ENCODE measurements at regions not wholly inside any gene's neighbourhood (a gene's known extent, or its start where the extent isn't known, plus 50 kb on each side); places are given as distances from the start of the nearest gene placed in this dataset.

DNA sequence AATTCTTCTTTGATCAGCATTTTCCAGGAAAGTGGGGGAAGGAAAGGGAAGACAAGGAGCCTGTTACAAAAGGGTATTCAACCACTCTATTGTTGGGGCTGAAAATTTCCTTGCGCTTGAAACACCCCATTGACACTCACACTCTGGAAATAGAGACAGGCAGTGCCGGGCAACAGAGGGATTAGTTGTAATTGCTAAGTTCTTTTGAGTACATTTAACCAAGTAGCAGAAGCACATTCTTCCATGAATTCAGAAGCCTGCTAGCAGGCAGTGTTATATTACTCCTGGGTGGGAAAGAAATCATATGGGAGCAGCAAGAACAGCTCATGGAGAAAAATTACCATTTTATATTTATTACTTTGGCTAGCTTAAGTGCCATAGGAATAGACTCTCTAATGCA, 745.5 kb downstream of the C6orf118 start:
- no peak overlapping the region for H3K27ac Mint-ChIP-seq (ENCODE audit: unreplicated experiment)
- TF ChIP-seq, protein P1, sequence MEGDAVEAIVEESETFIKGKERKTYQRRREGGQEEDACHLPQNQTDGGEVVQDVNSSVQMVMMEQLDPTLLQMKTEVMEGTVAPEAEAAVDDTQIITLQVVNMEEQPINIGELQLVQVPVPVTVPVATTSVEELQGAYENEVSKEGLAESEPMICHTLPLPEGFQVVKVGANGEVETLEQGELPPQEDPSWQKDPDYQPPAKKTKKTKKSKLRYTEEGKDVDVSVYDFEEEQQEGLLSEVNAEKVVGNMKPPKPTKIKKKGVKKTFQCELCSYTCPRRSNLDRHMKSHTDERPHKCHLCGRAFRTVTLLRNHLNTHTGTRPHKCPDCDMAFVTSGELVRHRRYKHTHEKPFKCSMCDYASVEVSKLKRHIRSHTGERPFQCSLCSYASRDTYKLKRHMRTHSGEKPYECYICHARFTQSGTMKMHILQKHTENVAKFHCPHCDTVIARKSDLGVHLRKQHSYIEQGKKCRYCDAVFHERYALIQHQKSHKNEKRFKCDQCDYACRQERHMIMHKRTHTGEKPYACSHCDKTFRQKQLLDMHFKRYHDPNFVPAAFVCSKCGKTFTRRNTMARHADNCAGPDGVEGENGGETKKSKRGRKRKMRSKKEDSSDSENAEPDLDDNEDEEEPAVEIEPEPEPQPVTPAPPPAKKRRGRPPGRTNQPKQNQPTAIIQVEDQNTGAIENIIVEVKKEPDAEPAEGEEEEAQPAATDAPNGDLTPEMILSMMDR (IDR thresholded peaks at IDR 0.05; ENCODE audit: unreplicated experiment), result no peak
- BruUV-seq (replicated peaks), result no TSS peak
- no peaks in the 10 kb centered on the region for H3K27me3 Mint-ChIP-seq (ENCODE audit: unreplicated experiment)
- intact Hi-C loops (cut with micrococcal nuclease; ENCODE audit: unreplicated experiment), result no loop called here
- H3K36me3 Mint-ChIP-seq (ENCODE audit: insufficient read depth, unreplicated experiment), result no peaks in the 10 kb centered on the region
- DNase-seq, result no peak
- no peaks in the 10 kb centered on the region for H3K4me1 Mint-ChIP-seq (ENCODE audit: low read depth, unreplicated experiment)
- no peak overlapping the region for H3K4me3 Mint-ChIP-seq (ENCODE audit: low read depth, unreplicated experiment)
- CTCF ChIA-PET, result no interaction called here
- H3K9me3 Mint-ChIP-seq (ENCODE audit: low read depth, unreplicated experiment), result peaks cover 9% of the 10 kb centered on the region

DNA sequence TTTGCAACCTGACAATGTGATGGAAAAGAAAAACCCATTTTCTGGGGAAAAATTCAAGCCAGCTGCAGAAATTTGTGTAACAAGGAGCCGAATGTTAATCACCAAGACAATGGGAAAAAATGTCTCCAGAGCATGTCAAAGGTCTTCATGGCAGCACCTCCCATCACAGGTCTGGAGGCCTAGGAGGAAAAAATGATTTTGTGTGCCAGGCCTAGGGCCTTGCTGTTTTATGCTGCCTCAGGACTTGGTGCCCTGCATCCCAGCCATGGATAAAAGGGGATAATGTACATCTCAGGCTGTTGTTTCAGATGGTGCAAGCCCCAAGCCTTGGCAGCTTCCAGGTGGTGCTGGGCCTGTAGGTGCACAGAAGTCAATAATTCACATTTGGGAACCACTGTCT, 747.7 kb downstream of the C6orf118 start:
- H3K9me3 Mint-ChIP-seq (ENCODE audit: low read depth, unreplicated experiment), result peaks cover 7% of the 10 kb centered on the region
- no TSS peak for BruUV-seq (replicated peaks)
- no peak overlapping the region for H3K4me3 Mint-ChIP-seq (ENCODE audit: low read depth, unreplicated experiment)
- CTCF ChIA-PET, result no interaction called here
- no peaks in the 10 kb centered on the region for H3K4me1 Mint-ChIP-seq (ENCODE audit: low read depth, unreplicated experiment)
- DNase-seq, result no peak
- H3K27ac Mint-ChIP-seq (ENCODE audit: unreplicated experiment), result no peak overlapping the region
- H3K36me3 Mint-ChIP-seq (ENCODE audit: insufficient read depth, unreplicated experiment), result no peaks in the 10 kb centered on the region
- TF ChIP-seq, protein P1 (IDR thresholded peaks at IDR 0.05; ENCODE audit: unreplicated experiment), result no peak
- H3K27me3 Mint-ChIP-seq (ENCODE audit: unreplicated experiment), result no peaks in the 10 kb centered on the region
- intact Hi-C loops (cut with micrococcal nuclease; ENCODE audit: unreplicated experiment), result no loop called here

DNA sequence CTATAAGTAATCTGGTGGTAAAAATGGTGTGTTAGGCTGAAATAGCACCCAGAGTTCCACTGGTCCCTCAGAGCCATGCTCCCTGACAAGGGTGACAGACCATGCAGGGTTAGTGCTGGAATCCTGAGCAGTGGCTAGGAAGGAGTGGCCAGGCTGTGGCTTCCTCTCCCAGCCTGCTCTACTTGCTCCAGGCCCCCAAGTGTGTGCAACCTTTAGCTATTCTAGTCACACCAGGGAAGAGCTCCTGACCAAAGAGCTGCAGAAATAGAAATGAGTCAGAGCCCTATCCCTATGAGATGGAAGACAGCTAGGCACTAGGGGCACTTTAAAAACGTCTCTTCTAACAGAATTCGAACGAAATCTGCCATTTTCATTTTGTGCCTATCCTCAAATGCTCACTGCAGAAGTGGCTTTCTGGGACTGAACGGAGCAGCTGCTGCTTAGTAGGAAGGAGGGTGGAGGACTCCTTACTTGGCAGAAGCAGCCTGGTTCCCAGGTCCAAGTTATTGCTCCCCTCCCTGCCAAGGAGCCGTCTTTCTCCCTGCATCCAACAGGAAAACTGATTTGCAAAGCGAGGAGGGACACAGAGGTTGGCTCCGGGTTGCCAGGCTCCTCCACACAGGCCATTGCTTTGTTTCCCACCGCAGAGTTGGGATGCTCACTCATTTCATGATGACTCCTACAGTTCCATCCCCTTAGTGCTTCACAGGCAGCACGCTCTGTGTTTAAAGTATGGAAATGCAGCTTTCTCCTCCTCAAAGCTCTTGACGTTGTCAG, 754.5 kb downstream of the C6orf118 start:
- TF ChIP-seq, protein P1 (IDR thresholded peaks at IDR 0.05; ENCODE audit: unreplicated experiment), result no peak
- H3K36me3 Mint-ChIP-seq (ENCODE audit: insufficient read depth, unreplicated experiment), result no peaks in the 10 kb centered on the region
- H3K27ac Mint-ChIP-seq (ENCODE audit: unreplicated experiment), result no peak overlapping the region
- intact Hi-C loops (cut with micrococcal nuclease; ENCODE audit: unreplicated experiment), result no loop called here
- no peak overlapping the region for H3K4me3 Mint-ChIP-seq (ENCODE audit: low read depth, unreplicated experiment)
- H3K27me3 Mint-ChIP-seq (ENCODE audit: unreplicated experiment), result no peaks in the 10 kb centered on the region
- CTCF ChIA-PET, result no interaction called here
- no peak for DNase-seq
- peaks cover 6% of the 10 kb centered on the region for H3K9me3 Mint-ChIP-seq (ENCODE audit: low read depth, unreplicated experiment)
- no peaks in the 10 kb centered on the region for H3K4me1 Mint-ChIP-seq (ENCODE audit: low read depth, unreplicated experiment)
- BruUV-seq (replicated peaks), result no TSS peak

DNA sequence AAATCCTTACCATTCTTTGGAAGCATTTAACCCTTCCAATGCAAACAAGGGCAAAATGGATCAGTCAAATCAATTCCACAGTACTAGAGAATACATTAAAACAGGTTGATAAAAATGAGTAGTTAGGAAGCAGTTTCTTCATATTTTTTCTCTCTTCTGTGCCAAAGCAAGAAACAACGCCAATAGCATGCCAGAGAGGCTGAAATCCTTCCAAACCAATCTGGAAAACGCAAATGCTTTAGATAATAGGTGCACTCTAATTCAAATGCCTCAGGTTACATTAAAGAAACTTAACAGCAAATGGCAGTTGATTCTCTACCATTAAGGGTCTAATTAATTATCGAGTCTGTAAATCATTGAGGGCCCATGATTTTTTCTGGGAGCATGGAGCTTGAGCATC, 755.2 kb downstream of the C6orf118 start:
- no TSS peak for BruUV-seq (replicated peaks)

More for the DNA sequence above, 755.2 kb downstream of the C6orf118 start:
- TF ChIP-seq, protein P1 (IDR thresholded peaks at IDR 0.05; ENCODE audit: unreplicated experiment), result no peak
- DNase-seq, result no peak
- Mint-ChIP-seq H3K4me3 (ENCODE audit: low read depth, unreplicated experiment) (no peak overlapping the region), H3K4me1 (ENCODE audit: low read depth, unreplicated experiment) (no peaks in the 10 kb centered on the region), H3K27me3 (ENCODE audit: unreplicated experiment) (no peaks in the 10 kb centered on the region), H3K27ac (ENCODE audit: unreplicated experiment) (no peak overlapping the region), H3K9me3 (ENCODE audit: low read depth, unreplicated experiment) (peaks cover 6% of the 10 kb centered on the region), H3K36me3 (ENCODE audit: insufficient read depth, unreplicated experiment) (no peaks in the 10 kb centered on the region)
- CTCF ChIA-PET, result no interaction called here
- intact Hi-C loops (cut with micrococcal nuclease; ENCODE audit: unreplicated experiment), result no loop called here
